SU-DHL-6 (cell line): ENCODE measurements at regions not wholly inside any gene's neighbourhood (a gene's known extent, or its start where the extent isn't known, plus 50 kb on each side); places are given as distances from the start of the nearest gene placed in this dataset.

ENCODE experiments used
- H2AFZ ChIP-seq: fragments of 200-600 bp; sonication (generic); 2 replicates; pipeline ENCODE4 v1.6.1; 2014; ENCODE audit warnings: low read depth, mild to moderate bottlenecking, moderate library complexity, mixed read lengths, antibody characterized with exemption, low read length; ENCODE audit not compliant: severe bottlenecking
- H3F3A ChIP-seq: fragments of 200-600 bp; shearing (Covaris generic); 2 replicates; pipeline ENCODE4 v1.6.0; 2016; ENCODE audit warnings: antibody characterized with exemption, mild to moderate bottlenecking; ENCODE audit not compliant: insufficient read depth
- H3K27ac ChIP-seq: fragments of 200-600 bp; sonication (generic); 2 replicates; pipeline ENCODE4 v1.5.1; 2016; ENCODE audit warnings: low read depth, mild to moderate bottlenecking, low read length, moderate library complexity, mixed read lengths
- H3K27me3 ChIP-seq: fragments of 200-600 bp; sonication (generic), shearing (Covaris generic); 2 replicates; pipeline ENCODE4 v1.6.0; 2014; ENCODE audit warnings: mild to moderate bottlenecking, low read length
- H3K36me3 ChIP-seq: fragments of 200-600 bp; sonication (generic); 2 replicates; pipeline ENCODE4 v1.6.1; 2014; ENCODE audit warnings: mild to moderate bottlenecking, low read length, mixed read lengths
- H3K4me2 ChIP-seq: fragments of 300-600, 200-600 bp; shearing (Covaris generic), sonication (generic); 2 replicates; pipeline ENCODE4 v1.6.0; 2014; ENCODE audit warnings: low read length, low read depth, mild to moderate bottlenecking; ENCODE audit not compliant: poor library complexity, severe bottlenecking
- H3K4me3 ChIP-seq: fragments of 200-600 bp; sonication (generic); 2 replicates; pipeline ENCODE4 v1.5.1; 2014; ENCODE audit warnings: antibody characterized with exemption, low read length, mild to moderate bottlenecking, mixed read lengths; ENCODE audit not compliant: insufficient read depth, poor library complexity, severe bottlenecking
- H3K79me2 ChIP-seq: fragments of 200-600 bp; sonication (generic); 2 replicates; pipeline ENCODE4 v1.6.1; 2014; ENCODE audit warnings: mild to moderate bottlenecking, low read length, moderate library complexity; ENCODE audit not compliant: insufficient read depth
- H3K9ac ChIP-seq: fragments of 200-600 bp; sonication (generic); 2 replicates; pipeline ENCODE4 v1.7.0; 2014; ENCODE audit warnings: mild to moderate bottlenecking, low read length
- H3K9me2 ChIP-seq: fragments of 200-600 bp; sonication (generic); replicated peaks from 2 replicates; pipeline ENCODE4 v1.6.1; 2014; ENCODE audit warnings: low read length; ENCODE audit not compliant: insufficient read depth
- H3K9me3 ChIP-seq: fragments of 200-600 bp; sonication (generic); 2 replicates; pipeline ENCODE4 v1.6.1; 2014; ENCODE audit warnings: low read length, mixed read lengths; ENCODE audit not compliant: insufficient read depth
- H4K20me1 ChIP-seq: fragments of 200-600 bp; sonication (generic); 2 replicates; pipeline ENCODE4 v1.6.1; 2014; ENCODE audit warnings: low read depth, mild to moderate bottlenecking, antibody characterized with exemption, low read length, moderate library complexity, mixed read lengths
- EZH2phosphoT487 ChIP-seq: fragments of 200-600 bp; sonication (generic), shearing (Covaris generic); conservative IDR thresholded peaks from 2 replicates; pipeline ENCODE4 v1.6.1; 2018; ENCODE audit warnings: mild to moderate bottlenecking, antibody characterized with exemption, low read length, moderate library complexity, mixed read lengths
- TF ChIP-seq, protein P1 (sequence below): fragments of 200-600 bp; sonication (generic); IDR thresholded peaks from one replicate; pipeline ENCODE4 v1.5.1; 2017; ENCODE audit warnings: antibody characterized with exemption, mild to moderate bottlenecking, low read length, moderate library complexity; ENCODE audit not compliant: insufficient read depth, poor library complexity, severe bottlenecking

- H3K4me3 ChIP-seq: no peak overlapping the region
- no peaks in the 10 kb centered on the region for H3K36me3 ChIP-seq
- H3K27ac ChIP-seq: no peak overlapping the region
- H3K9me3 ChIP-seq: no peaks in the 10 kb centered on the region
- H3K27me3 ChIP-seq: no peaks in the 10 kb centered on the region
- H4K20me1 ChIP-seq: no peaks in the 10 kb centered on the region; the same call in 1 of the 2 replicates
- H3K79me2 ChIP-seq: no peaks in the 10 kb centered on the region
- no peak overlapping the region for H2AFZ ChIP-seq
- H3F3A ChIP-seq: no peaks in the 10 kb centered on the region
- no peaks in the 10 kb centered on the region for H3K9me2 ChIP-seq
- H3K4me2 ChIP-seq: no peak overlapping the region
- no peak for TF ChIP-seq EZH2phosphoT487
- TF ChIP-seq, protein P1, sequence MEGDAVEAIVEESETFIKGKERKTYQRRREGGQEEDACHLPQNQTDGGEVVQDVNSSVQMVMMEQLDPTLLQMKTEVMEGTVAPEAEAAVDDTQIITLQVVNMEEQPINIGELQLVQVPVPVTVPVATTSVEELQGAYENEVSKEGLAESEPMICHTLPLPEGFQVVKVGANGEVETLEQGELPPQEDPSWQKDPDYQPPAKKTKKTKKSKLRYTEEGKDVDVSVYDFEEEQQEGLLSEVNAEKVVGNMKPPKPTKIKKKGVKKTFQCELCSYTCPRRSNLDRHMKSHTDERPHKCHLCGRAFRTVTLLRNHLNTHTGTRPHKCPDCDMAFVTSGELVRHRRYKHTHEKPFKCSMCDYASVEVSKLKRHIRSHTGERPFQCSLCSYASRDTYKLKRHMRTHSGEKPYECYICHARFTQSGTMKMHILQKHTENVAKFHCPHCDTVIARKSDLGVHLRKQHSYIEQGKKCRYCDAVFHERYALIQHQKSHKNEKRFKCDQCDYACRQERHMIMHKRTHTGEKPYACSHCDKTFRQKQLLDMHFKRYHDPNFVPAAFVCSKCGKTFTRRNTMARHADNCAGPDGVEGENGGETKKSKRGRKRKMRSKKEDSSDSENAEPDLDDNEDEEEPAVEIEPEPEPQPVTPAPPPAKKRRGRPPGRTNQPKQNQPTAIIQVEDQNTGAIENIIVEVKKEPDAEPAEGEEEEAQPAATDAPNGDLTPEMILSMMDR: no peak
- no peak overlapping the region for H3K9ac ChIP-seq
Measured at GRCh38 chr16:76052725-76053124, 224.5 kb upstream of the CNTNAP4 start.

GRCh38 chr16:76059186-76059585, 218.0 kb upstream of the CNTNAP4 start:
- no peak overlapping the region for H3K4me2 ChIP-seq
- H2AFZ ChIP-seq: no peak overlapping the region
- TF ChIP-seq, protein P1: no peak
- TF ChIP-seq EZH2phosphoT487: no peak

GRCh38 chr16:76059701-76060100, 217.5 kb upstream of the CNTNAP4 start:
- H3F3A ChIP-seq: no peaks in the 10 kb centered on the region
- H3K27me3 ChIP-seq: no peaks in the 10 kb centered on the region
- no peak overlapping the region for H2AFZ ChIP-seq
- TF ChIP-seq EZH2phosphoT487: no peak
- TF ChIP-seq, protein P1: no peak
- H3K9me2 ChIP-seq: no peaks in the 10 kb centered on the region
- H3K4me3 ChIP-seq: no peak overlapping the region
- H3K9ac ChIP-seq: no peak overlapping the region
- H3K36me3 ChIP-seq: no peaks in the 10 kb centered on the region
- H3K79me2 ChIP-seq: no peaks in the 10 kb centered on the region
- no peak overlapping the region for H3K27ac ChIP-seq
- no peak overlapping the region for H3K4me2 ChIP-seq
- no peaks in the 10 kb centered on the region for H3K9me3 ChIP-seq
- no peaks in the 10 kb centered on the region; the same call in 1 of the 2 replicates for H4K20me1 ChIP-seq

More at GRCh38 chr16:76059186-76059585, 218.0 kb upstream of the CNTNAP4 start:
- H3F3A ChIP-seq: no peaks in the 10 kb centered on the region
- H3K9ac ChIP-seq: no peak overlapping the region
- no peaks in the 10 kb centered on the region for H3K79me2 ChIP-seq
- H3K36me3 ChIP-seq: no peaks in the 10 kb centered on the region
- no peak overlapping the region for H3K27ac ChIP-seq
- no peaks in the 10 kb centered on the region for H3K27me3 ChIP-seq
- H3K9me2 ChIP-seq: no peaks in the 10 kb centered on the region
- no peaks in the 10 kb centered on the region for H3K9me3 ChIP-seq
- no peak overlapping the region for H3K4me3 ChIP-seq
- no peaks in the 10 kb centered on the region; the same call in 1 of the 2 replicates for H4K20me1 ChIP-seq
